RWPE2 (cell line): ENCODE measurements at regions not wholly inside any gene's neighbourhood (a gene's known extent, or its start where the extent isn't known, plus 50 kb on each side); places are given as distances from the start of the nearest gene placed in this dataset.
"Not testable (repeated sequence)": the region's sequence is repeated elsewhere in the genome, so short reads cannot be mapped to it uniquely, and the experiment has no call there.

ENCODE experiments used
- ATAC-seq: fragments of 200-7000 bp; cut with Tn5 transposase; 3 replicates; pipeline ENCODE4 v1.9.1; 2021; ENCODE audit warnings: low read depth
- DNase-seq: peaks from one replicate; pipeline ENCODE4 v3.0.0-alpha.2; 2020; ENCODE audit warnings: low spot score
- H3K27ac ChIP-seq: fragments of 450-650 bp; 2 replicates; pipeline ENCODE4 v1.5.1; 2017; ENCODE audit warnings: mild to moderate bottlenecking; ENCODE audit not compliant: poor library complexity, severe bottlenecking
- H3K27me3 ChIP-seq: fragments of 250-450 bp; sonication (Bioruptor Pico); 2 replicates; pipeline ENCODE4 v1.5.1; 2021; ENCODE audit warnings: mild to moderate bottlenecking, moderate library complexity; ENCODE audit not compliant: insufficient read depth, poor library complexity, severe bottlenecking
- H3K36me3 ChIP-seq: fragments of 250-450 bp; sonication (Bioruptor Pico); 2 replicates; pipeline ENCODE4 v1.5.1; 2020; ENCODE audit warnings: low read depth, mild to moderate bottlenecking, moderate library complexity
- H3K4me1 ChIP-seq: fragments of 250-450 bp; sonication (Bioruptor Pico); 2 replicates; pipeline ENCODE4 v1.5.1; 2021; ENCODE audit warnings: mild to moderate bottlenecking, moderate library complexity; ENCODE audit not compliant: insufficient read depth, poor library complexity, severe bottlenecking
- H3K4me3 ChIP-seq: fragments of 250-450 bp; sonication (Bioruptor Pico); 2 replicates; pipeline ENCODE4 v1.5.1; 2021; ENCODE audit warnings: mild to moderate bottlenecking, moderate library complexity; ENCODE audit not compliant: severe bottlenecking
- H3K9me3 ChIP-seq: fragments of 250-450 bp; sonication (Bioruptor Pico); 2 replicates; pipeline ENCODE4 v1.5.1; 2021; ENCODE audit warnings: mild to moderate bottlenecking, moderate library complexity; ENCODE audit not compliant: severe bottlenecking
- TF ChIP-seq, protein P1 (sequence below): fragments of 450-650 bp; IDR thresholded peaks from one replicate; pipeline ENCODE4 v1.5.1; 2017; ENCODE audit warnings: mild to moderate bottlenecking, moderate library complexity; ENCODE audit not compliant: poor library complexity, severe bottlenecking

DNA sequence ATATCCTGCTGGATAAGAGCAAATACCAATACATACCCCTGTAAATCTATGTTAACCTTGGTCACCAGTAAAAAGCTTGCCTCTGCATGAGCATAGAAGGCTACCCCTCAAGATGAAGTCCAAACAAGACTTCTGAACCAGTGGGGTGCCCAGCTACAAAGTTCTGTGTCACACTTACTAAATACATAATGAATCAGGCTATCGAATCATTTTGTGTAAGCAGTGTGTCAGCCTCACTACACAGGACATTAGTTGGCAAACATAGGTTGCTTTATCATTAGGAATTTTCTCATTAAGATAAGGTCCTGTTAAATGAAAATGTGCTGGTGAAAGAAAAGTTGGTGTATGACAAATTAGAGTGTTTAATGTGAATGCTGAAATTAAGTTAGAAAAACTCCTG lies 452.0 kb downstream of the MFSD1 start:
- Histone ChIP-seq H3K27me3 (no peaks in the 10 kb centered on the region), H3K4me3 (no peak overlapping the region), H3K4me1 (peaks cover 9% of the 10 kb centered on the region), H3K27ac (no peak overlapping the region), H3K9me3 (no peaks in the 10 kb centered on the region), H3K36me3 (no peaks in the 10 kb centered on the region)
- DNase-seq (no peak), ATAC-seq (no peak)
- TF ChIP-seq, protein P1, sequence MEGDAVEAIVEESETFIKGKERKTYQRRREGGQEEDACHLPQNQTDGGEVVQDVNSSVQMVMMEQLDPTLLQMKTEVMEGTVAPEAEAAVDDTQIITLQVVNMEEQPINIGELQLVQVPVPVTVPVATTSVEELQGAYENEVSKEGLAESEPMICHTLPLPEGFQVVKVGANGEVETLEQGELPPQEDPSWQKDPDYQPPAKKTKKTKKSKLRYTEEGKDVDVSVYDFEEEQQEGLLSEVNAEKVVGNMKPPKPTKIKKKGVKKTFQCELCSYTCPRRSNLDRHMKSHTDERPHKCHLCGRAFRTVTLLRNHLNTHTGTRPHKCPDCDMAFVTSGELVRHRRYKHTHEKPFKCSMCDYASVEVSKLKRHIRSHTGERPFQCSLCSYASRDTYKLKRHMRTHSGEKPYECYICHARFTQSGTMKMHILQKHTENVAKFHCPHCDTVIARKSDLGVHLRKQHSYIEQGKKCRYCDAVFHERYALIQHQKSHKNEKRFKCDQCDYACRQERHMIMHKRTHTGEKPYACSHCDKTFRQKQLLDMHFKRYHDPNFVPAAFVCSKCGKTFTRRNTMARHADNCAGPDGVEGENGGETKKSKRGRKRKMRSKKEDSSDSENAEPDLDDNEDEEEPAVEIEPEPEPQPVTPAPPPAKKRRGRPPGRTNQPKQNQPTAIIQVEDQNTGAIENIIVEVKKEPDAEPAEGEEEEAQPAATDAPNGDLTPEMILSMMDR, result no peak

DNA sequence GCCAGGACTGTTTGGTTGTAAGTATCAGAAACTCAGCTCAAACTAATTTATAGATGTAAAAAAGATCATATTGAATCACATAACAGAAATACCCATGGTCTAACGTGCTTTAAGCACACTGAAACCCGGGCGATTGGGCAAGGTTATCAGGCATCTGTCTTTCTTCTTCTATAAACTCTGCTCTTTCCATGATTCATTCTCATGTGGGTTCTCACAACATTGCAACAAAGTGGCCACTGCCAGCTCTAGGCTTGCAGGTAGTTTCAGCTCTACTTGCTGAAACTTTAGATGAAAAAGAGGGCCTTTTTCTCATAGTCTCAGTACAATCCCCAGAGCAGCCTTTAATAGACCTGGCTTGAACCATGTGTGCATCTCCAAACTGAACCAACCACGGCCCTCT lies 456.1 kb downstream of the MFSD1 start:
- H3K36me3 ChIP-seq, result no peaks in the 10 kb centered on the region
- H3K4me1 ChIP-seq, result no peaks in the 10 kb centered on the region
- no peaks in the 10 kb centered on the region for H3K27me3 ChIP-seq
- no peak overlapping the region for H3K27ac ChIP-seq
- no peak overlapping the region for H3K4me3 ChIP-seq
- no peaks in the 10 kb centered on the region for H3K9me3 ChIP-seq
- TF ChIP-seq, protein P1, result no peak
- ATAC-seq, result no peak
- DNase-seq, result no peak

DNA sequence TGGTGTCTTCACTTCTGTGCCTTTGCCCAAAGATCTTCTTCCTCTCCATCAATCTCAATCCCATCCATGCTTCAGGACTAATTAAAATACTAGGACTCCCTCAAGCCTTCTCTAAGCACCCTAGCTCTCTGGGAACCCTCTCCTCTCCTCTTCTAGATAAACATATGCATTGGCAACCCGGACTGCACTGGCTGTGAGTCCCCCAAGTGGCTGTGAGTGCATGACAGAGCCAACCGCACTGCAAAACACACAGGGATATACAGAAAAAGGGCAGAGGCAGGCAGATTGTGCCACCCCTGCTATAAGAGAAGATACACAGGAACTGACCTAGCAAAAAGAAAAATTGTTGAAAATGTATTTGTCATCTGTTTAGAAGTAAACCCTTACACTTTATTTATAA lies 457.1 kb downstream of the MFSD1 start:
- ATAC-seq (no peak), DNase-seq (no peak)
- TF ChIP-seq, protein P1, result no peak
- H3K4me1 ChIP-seq, result no peaks in the 10 kb centered on the region
- no peaks in the 10 kb centered on the region for H3K9me3 ChIP-seq
- H3K36me3 ChIP-seq, result no peaks in the 10 kb centered on the region
- H3K27ac ChIP-seq, result no peak overlapping the region
- no peaks in the 10 kb centered on the region for H3K27me3 ChIP-seq
- no peak overlapping the region for H3K4me3 ChIP-seq

DNA sequence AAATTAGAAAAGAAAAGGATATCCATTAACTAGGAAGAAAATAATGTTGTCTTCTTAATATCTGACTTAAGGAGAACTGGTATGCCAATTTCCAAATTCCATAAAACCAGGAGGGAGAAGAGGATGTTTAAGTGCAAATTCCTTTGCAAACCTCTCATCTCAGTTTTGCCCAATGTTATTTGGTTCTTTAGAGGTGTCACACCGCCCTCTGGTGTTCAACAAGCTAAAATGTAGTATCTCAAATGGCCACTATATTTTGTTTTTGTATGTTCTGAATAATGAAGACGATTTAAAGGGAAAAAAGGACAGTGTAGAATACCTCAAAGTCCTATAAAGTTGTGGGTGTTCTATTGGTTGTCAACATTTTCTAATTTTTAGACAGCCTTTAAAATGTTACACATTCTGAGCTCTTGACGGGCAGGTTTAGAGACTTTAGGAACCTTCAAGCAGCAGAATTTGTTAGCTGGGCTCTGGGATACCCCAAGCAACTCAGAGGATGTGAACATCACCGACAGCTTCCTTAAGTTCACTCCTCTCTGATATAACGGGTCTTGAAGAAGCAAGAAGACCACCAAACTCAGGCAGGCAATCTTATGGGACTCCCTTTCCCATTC lies 458.3 kb downstream of the MFSD1 start:
- no peaks in the 10 kb centered on the region for H3K27me3 ChIP-seq
- ATAC-seq, result peak; percentile 49; the same call in 2 of the 3 replicates
- TF ChIP-seq, protein P1, result peak; percentile 83
- no peaks in the 10 kb centered on the region for H3K9me3 ChIP-seq
- no peak overlapping the region for H3K27ac ChIP-seq
- H3K36me3 ChIP-seq, result no peaks in the 10 kb centered on the region
- H3K4me3 ChIP-seq, result no peak overlapping the region
- no peaks in the 10 kb centered on the region for H3K4me1 ChIP-seq
- DNase-seq, result no peak

DNA sequence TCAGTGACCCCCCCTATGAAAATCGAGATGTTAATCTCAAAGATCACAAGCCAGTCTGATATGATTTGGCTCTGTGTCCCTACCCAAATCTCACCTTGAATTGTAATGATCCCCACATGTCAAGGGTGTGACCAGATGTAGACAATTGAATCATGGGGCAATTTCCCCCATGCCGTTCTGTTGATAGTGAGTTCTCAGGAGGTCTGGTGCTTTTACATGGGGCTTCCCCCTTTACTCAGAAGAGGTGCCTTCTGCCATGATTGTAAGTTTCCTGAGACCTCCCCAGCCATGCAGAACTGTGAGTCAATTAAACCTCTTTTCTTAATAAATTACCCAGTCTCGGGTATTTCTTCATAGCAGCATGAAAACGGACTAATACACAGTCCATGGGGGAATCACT lies 459.5 kb downstream of the MFSD1 start:
- H3K27me3 ChIP-seq, H3K4me3 ChIP-seq, DNase-seq, H3K4me1 ChIP-seq, H3K36me3 ChIP-seq, ATAC-seq, H3K27ac ChIP-seq, H3K9me3 ChIP-seq: not testable (repeated sequence)
